NCI-H187 treated with DMSO at 0.1 percent for 48 hours (cell line): ENCODE measurements at regions not wholly inside any gene's neighbourhood (a gene's known extent, or its start where the extent isn't known, plus 50 kb on each side); places are given as distances from the start of the nearest gene placed in this dataset.
"Not testable (repeated sequence)": the region's sequence is repeated elsewhere in the genome, so short reads cannot be mapped to it uniquely, and the experiment has no call there.

Experiments used
- DNase-seq: peaks from one replicate; lab custom pipeline; 2025; lab: John Stamatoyannopoulos, UW

GRCh38 chr14:30223966-30224365, 296.3 kb upstream of the PRKD1 start:
- DNase-seq = no peak

GRCh38 chr14:30225176-30225575, 297.5 kb upstream of the PRKD1 start:
- DNase-seq = no peak

- DNase-seq = no peak
These were observed 299.8 kb upstream of the PRKD1 start for GRCh38 chr14:30227436-30227835.

GRCh38 chr14:30227876-30228275, 300.2 kb upstream of the PRKD1 start:
- DNase-seq = no peak

GRCh38 chr14:30230719-30231118, 303.1 kb upstream of the PRKD1 start:
- no peak for DNase-seq

- no peak for DNase-seq
These were observed 307.3 kb upstream of the PRKD1 start for GRCh38 chr14:30234966-30235365.

- DNase-seq = no peak
These were observed 307.8 kb upstream of the PRKD1 start for GRCh38 chr14:30235485-30235884.

- DNase-seq = no peak
These were observed 311.3 kb upstream of the PRKD1 start for GRCh38 chr14:30238936-30239335.

GRCh38 chr14:30240018-30240417, 312.4 kb upstream of the PRKD1 start:
- DNase-seq = no peak

GRCh38 chr14:30240685-30241084, 313.0 kb upstream of the PRKD1 start:
- DNase-seq = no peak

- DNase-seq = no peak
These were observed 315.1 kb upstream of the PRKD1 start for GRCh38 chr14:30242744-30243143.

- DNase-seq = no peak
These were observed 315.6 kb upstream of the PRKD1 start for GRCh38 chr14:30243207-30243606.

- no peak for DNase-seq
These were observed 315.2 kb upstream of the G2E3 start for GRCh38 chr14:30243805-30244204.

GRCh38 chr14:30244348-30244747, 314.6 kb upstream of the G2E3 start:
- not testable (repeated sequence) for DNase-seq

- no peak for DNase-seq
These were observed 307.9 kb upstream of the G2E3 start for GRCh38 chr14:30251017-30251416.

GRCh38 chr14:30251557-30252100, 307.3 kb upstream of the G2E3 start:
- no peak for DNase-seq

GRCh38 chr14:30252151-30252550, 306.8 kb upstream of the G2E3 start:
- no peak for DNase-seq

- DNase-seq = no peak
These were observed 305.9 kb upstream of the G2E3 start for GRCh38 chr14:30252783-30253674.

GRCh38 chr14:30256627-30257026, 302.3 kb upstream of the G2E3 start:
- DNase-seq = no peak

GRCh38 chr14:30257946-30258661, 300.9 kb upstream of the G2E3 start:
- DNase-seq = no peak

- DNase-seq = no peak
These were observed 297.9 kb upstream of the G2E3 start for GRCh38 chr14:30260833-30261607.

GRCh38 chr14:30264161-30264560, 294.8 kb upstream of the G2E3 start:
- no peak for DNase-seq
